Jurkat, Clone E6-1 (cell line): ENCODE measurements at regions not wholly inside any gene's neighbourhood (a gene's known extent, or its start where the extent isn't known, plus 50 kb on each side); places are given as distances from the start of the nearest gene placed in this dataset.

Source experiments
- DNase-seq: peaks from one replicate; pipeline ENCODE4 v3.0.0-alpha.2; 2011; ENCODE audit warnings: low read depth, low spot score
- H3K4me3 ChIP-seq: 2 replicates; pipeline ENCODE4 v1.5.1; 2011; ENCODE audit warnings: mild to moderate bottlenecking, low read length, control low read depth, moderate library complexity

- no peak overlapping the region for H3K4me3 ChIP-seq
Observed at GRCh38 chr4:62881210-62881609, 1528.0 kb downstream of the TECRL start.

DNA sequence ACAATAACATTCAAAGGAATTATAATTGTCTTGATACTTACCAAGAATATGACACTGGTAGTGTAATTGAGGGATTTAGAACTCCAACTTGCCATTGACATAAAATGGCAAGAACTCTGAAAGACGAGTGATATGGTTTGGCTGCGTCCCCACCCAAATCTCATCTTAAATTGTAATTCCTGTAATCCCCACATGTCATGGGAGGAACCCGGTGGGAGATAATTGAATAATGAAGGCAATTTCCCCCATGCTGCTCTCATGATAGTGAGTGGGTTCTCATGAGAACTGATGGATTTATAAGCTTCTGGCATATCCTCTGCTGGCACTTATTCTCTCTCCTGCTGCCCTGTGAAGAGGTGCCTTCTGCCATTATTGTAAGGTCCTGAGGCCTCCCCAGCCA lies 1536.4 kb downstream of the TECRL start:
- no peak for DNase-seq

More at GRCh38 chr4:62881210-62881609, 1528.0 kb downstream of the TECRL start:
- no peak for DNase-seq

GRCh38 chr4:62871078-62871477 lies 1538.2 kb downstream of the TECRL start:
- H3K4me3 ChIP-seq = no peak overlapping the region
- no peak for DNase-seq

More for the DNA sequence above, 1536.4 kb downstream of the TECRL start:
- no peak overlapping the region for H3K4me3 ChIP-seq

GRCh38 chr4:62870451-62870850 lies 1538.8 kb downstream of the TECRL start:
- DNase-seq = no peak
- H3K4me3 ChIP-seq = no peak overlapping the region

GRCh38 chr4:62865261-62865660 lies 1544.0 kb downstream of the TECRL start:
- no peak for DNase-seq

DNA sequence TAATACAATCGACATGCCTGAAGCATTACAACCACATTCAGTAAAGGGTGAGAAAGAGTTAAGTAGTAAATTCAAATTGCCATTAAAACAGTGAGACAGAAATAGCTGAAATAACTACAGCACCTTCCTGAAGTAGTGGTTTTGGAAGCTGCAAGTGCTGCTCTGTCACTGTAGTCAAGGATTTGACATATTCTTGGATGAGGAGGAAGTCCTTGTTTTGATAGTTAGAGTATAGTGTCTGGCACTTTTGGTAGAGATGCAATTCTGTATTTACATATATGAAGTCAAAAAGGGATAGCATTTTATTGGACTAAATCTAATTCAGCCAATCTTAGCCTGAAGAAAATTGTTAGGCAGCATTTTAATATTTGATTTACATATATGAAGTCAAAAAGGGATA lies 1559.6 kb downstream of the TECRL start:
- no peak for DNase-seq
- no peak overlapping the region for H3K4me3 ChIP-seq

More at GRCh38 chr4:62865261-62865660, 1544.0 kb downstream of the TECRL start:
- H3K4me3 ChIP-seq = no peak overlapping the region

DNA sequence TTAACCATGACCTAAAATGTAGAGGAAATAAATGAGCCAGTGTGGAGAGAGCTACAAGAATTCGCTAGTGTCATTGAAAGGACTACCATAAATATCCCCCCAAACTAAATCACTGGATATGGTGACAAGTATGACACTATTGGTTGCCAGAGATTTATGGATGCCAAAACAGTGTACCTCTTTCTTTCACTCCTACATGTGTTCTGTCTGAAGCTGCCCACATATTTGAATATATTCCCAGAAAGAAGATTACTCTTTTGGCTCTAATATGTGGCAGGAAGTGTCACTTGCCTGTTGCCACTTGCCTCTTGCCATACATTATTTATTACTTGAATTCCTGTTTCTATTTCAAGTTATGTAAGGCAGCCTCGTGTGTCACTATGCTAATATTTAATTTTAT lies 1573.6 kb downstream of the TECRL start:
- DNase-seq = no peak

GRCh38 chr4:62822306-62822705 lies 1586.9 kb downstream of the TECRL start:
- no peak overlapping the region for H3K4me3 ChIP-seq

More for the DNA sequence above, 1573.6 kb downstream of the TECRL start:
- no peak overlapping the region for H3K4me3 ChIP-seq

GRCh38 chr4:62816566-62816965 lies 1592.7 kb downstream of the TECRL start:
- no peak for DNase-seq
- H3K4me3 ChIP-seq = no peak overlapping the region

More at GRCh38 chr4:62822306-62822705, 1586.9 kb downstream of the TECRL start:
- no peak for DNase-seq

GRCh38 chr4:62814510-62815047 lies 1594.7 kb downstream of the TECRL start:
- no peak for DNase-seq
- no peak overlapping the region for H3K4me3 ChIP-seq

DNA sequence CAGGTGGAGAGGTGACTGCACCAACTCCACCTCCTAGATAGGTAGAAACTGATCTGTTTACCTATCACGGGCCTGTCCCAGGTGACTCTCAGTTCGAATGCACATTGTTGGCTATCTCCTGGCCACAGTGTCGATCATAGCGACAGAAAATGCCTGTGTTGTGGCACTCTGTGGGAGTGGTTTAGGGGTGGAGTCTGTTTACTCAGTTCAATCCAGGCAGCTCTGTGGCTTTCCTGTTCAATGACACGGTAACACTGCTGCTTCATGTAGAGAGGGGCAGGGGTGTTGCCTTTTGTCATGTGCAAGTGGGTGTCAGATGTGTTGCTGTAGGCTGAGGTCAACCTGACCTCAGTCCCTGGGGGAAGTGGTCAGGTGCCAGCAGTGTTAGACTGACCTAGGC lies 1602.4 kb downstream of the TECRL start:
- H3K4me3 ChIP-seq = no peak overlapping the region
- DNase-seq = no peak

GRCh38 chr4:62804075-62804474 lies 1603.9 kb downstream of the ADGRL3 start:
- H3K4me3 ChIP-seq = no peak overlapping the region
- no peak for DNase-seq

- no peak for DNase-seq
- no peak overlapping the region for H3K4me3 ChIP-seq
Observed at GRCh38 chr4:62797221-62797620, 1597.1 kb downstream of the ADGRL3 start.

- DNase-seq = no peak
- no peak overlapping the region for H3K4me3 ChIP-seq
Observed at GRCh38 chr4:62791386-62791785, 1591.3 kb downstream of the ADGRL3 start.

DNA sequence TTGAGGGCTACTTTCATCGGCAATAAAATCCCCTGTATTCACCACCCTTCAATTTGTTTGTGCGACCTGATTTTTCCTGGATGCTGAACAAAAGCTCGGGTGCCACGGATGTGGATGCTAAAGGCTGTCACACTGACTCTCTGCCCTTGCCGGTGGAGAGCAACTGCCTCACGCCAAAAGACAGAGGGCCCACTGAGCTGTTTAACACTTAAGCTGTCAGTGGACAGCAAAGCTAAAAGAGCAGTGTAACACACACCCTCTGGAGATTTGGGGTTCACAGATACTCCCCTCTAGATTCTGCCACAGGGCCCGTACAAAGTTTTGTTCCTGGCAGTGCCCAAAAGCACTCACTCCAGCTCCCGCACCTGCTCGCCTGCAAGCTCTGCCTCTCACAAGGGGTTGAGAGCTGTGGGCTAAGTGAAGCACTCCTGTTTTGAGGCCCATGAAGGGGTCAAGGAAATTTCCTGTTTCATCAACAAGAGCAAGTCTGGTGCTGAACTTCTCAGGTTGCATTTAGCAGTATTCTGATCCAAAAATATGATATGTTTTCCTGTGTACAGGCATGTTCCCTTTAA lies 1571.9 kb downstream of the ADGRL3 start:
- no peak overlapping the region for H3K4me3 ChIP-seq
- no peak for DNase-seq

GRCh38 chr4:62740296-62740695 lies 1540.2 kb downstream of the ADGRL3 start:
- H3K4me3 ChIP-seq = no peak overlapping the region
- DNase-seq = no peak

- no peak for DNase-seq
- H3K4me3 ChIP-seq = no peak overlapping the region
Observed at GRCh38 chr4:62717154-62717553, 1517.0 kb downstream of the ADGRL3 start.

DNA sequence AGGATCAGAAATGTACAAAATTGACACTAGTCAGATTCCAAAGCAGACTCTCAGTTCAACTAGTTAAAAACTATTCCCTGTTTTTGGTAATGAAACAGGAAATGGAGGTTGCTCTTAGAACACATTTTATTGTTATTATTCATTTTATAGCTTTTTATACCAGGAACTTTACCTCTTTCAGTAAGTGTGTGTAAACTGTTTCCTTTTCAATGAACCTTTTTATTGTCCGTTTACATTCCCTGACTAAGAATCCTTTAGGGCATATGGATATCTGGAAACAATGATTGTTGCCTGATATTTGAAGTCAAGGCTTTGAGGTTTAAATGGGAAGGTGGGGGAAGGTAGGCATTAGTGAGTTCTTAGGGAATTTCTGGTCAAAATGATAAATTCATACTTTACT lies 1511.4 kb downstream of the ADGRL3 start:
- no peak for DNase-seq
- H3K4me3 ChIP-seq = no peak overlapping the region

GRCh38 chr4:62709618-62710252 lies 1509.6 kb downstream of the ADGRL3 start:
- no peak overlapping the region for H3K4me3 ChIP-seq

GRCh38 chr4:62706423-62706822 lies 1506.3 kb downstream of the ADGRL3 start:
- H3K4me3 ChIP-seq = no peak overlapping the region
- no peak for DNase-seq

More at GRCh38 chr4:62709618-62710252, 1509.6 kb downstream of the ADGRL3 start:
- peak; percentile 19 for DNase-seq
